Endothelial cell of umbilical vein (primary cell): ENCODE measurements at regions not wholly inside any gene's neighbourhood (a gene's known extent, or its start where the extent isn't known, plus 50 kb on each side); places are given as distances from the start of the nearest gene placed in this dataset.

ENCODE experiments used
- EZH2 ChIP-seq: IDR thresholded peaks from 2 replicates; pipeline ENCODE4 v1.6.1; 2012; ENCODE audit warnings: borderline replicate concordance, low read depth, mild to moderate bottlenecking, moderate library complexity, low read length, inconsistent platforms; ENCODE audit not compliant: severe bottlenecking
- FOS ChIP-seq: IDR thresholded peaks from 2 replicates; pipeline ENCODE4 v1.6.1; 2011; ENCODE audit warnings: mild to moderate bottlenecking, low read length, moderate library complexity, borderline replicate concordance; ENCODE audit not compliant: insufficient read depth
- GATA2 ChIP-seq: IDR thresholded peaks from 2 replicates; pipeline ENCODE4 v1.7.0; 2011; ENCODE audit warnings: low read depth, mild to moderate bottlenecking, moderate library complexity, mixed read lengths, low read length; ENCODE audit not compliant: insufficient read length, insufficient read depth
- MYC ChIP-seq: IDR thresholded peaks from one replicate; pipeline ENCODE4 v1.6.1; 2011; ENCODE audit warnings: mild to moderate bottlenecking, low read depth, low read length
- POLR2A ChIP-seq: IDR thresholded peaks from 2 replicates; pipeline ENCODE4 v1.6.1; 2012; ENCODE audit warnings: low read depth, mild to moderate bottlenecking, control low read depth, low read length
- POLR2AphosphoS5 ChIP-seq: IDR thresholded peaks from 2 replicates; pipeline ENCODE4 v1.6.1; 2012; ENCODE audit warnings: low read depth, mild to moderate bottlenecking, control low read depth, low read length, moderate library complexity; ENCODE audit not compliant: insufficient read depth
- TF ChIP-seq, protein P1 (sequence below), 2 donors: IDR thresholded peaks; 1 replicate in 1 of 2; 2 replicates in 1 of 2; pipeline ENCODE4 v1.5.1; 2011; ENCODE audit warnings: low read length in 2 of 2, mild to moderate bottlenecking in 2 of 2, moderate library complexity in 2 of 2, control low read depth in 1 of 2, inconsistent platforms in 1 of 2, low read depth in 1 of 2; ENCODE audit not compliant: insufficient read depth in 1 of 2; ENCODE audit errors: extremely low read depth in 1 of 2
- TF ChIP-seq, protein P2 (sequence below): IDR thresholded peaks from 2 replicates; pipeline ENCODE4 v1.6.1; 2011; ENCODE audit not compliant: insufficient read depth, insufficient read length

DNA sequence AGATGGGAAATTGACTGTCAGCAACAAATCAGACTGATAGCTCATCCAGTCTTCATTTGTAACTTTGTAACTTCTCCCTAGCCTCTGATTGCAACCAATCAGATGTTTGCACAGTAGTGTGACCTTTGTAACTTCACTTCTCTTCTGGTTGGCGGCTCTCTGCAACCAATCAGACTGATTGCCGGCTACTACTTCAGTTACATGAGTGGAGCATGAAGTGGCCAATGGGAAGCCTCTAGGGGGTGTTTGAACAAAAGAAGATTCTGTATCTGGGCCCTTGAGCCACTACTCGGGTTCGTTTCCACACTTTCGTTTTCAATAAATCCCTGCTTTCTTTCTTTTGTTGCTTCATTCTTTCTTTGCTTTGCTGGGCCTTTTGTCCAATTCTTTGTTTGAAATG is 1285.8 kb downstream of the TECRL start:
- no peak for TF ChIP-seq EZH2
- TF ChIP-seq, protein P1, sequence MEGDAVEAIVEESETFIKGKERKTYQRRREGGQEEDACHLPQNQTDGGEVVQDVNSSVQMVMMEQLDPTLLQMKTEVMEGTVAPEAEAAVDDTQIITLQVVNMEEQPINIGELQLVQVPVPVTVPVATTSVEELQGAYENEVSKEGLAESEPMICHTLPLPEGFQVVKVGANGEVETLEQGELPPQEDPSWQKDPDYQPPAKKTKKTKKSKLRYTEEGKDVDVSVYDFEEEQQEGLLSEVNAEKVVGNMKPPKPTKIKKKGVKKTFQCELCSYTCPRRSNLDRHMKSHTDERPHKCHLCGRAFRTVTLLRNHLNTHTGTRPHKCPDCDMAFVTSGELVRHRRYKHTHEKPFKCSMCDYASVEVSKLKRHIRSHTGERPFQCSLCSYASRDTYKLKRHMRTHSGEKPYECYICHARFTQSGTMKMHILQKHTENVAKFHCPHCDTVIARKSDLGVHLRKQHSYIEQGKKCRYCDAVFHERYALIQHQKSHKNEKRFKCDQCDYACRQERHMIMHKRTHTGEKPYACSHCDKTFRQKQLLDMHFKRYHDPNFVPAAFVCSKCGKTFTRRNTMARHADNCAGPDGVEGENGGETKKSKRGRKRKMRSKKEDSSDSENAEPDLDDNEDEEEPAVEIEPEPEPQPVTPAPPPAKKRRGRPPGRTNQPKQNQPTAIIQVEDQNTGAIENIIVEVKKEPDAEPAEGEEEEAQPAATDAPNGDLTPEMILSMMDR (IDR thresholded peaks at IDR 0.05; ENCODE audit: extremely low read depth in 1 of 2, insufficient read depth in 1 of 2, low read depth in 1 of 2, low read length in 2 of 2), result no peak
- TF ChIP-seq FOS, result no peak
- TF ChIP-seq POLR2AphosphoS5, result no peak
- TF ChIP-seq, protein P2, sequence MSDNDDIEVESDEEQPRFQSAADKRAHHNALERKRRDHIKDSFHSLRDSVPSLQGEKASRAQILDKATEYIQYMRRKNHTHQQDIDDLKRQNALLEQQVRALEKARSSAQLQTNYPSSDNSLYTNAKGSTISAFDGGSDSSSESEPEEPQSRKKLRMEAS, result no peak
- TF ChIP-seq GATA2, result no peak
- no peak for TF ChIP-seq MYC
- no peak for TF ChIP-seq POLR2A
